Duodenal mucosa (tissue), 2 donors: ENCODE measurements at regions not wholly inside any gene's neighbourhood (a gene's known extent, or its start where the extent isn't known, plus 50 kb on each side); places are given as distances from the start of the nearest gene placed in this dataset.

ENCODE experiments used
- H3K27ac ChIP-seq: one replicate; pipeline ENCODE4 v1.7.0; 2013; ENCODE audit warnings: low read depth, low read length
- H3K27me3 ChIP-seq, 2 donors: one replicate each; pipeline ENCODE4 v1.7.0; 2013; ENCODE audit warnings: low read length in 2 of 2, control low read depth in 1 of 2; ENCODE audit not compliant: insufficient read depth in 2 of 2, control insufficient read depth in 1 of 2
- H3K36me3 ChIP-seq, 2 donors: one replicate each; pipeline ENCODE4 v1.7.0; 2013; ENCODE audit warnings: low read length in 2 of 2, control low read depth in 1 of 2; ENCODE audit not compliant: insufficient read depth in 2 of 2, control insufficient read depth in 1 of 2
- H3K4me1 ChIP-seq, 2 donors: one replicate each; pipeline ENCODE4 v1.7.0; 2013; ENCODE audit warnings: low read length in 2 of 2, control low read depth in 1 of 2; ENCODE audit not compliant: insufficient read depth in 2 of 2, control insufficient read depth in 1 of 2
- H3K4me3 ChIP-seq, 2 donors: one replicate each; pipeline ENCODE4 v1.7.0; 2013; ENCODE audit warnings: low read length in 2 of 2, low read depth in 1 of 2
- H3K9ac ChIP-seq, 2 donors: one replicate each; pipeline ENCODE4 v1.7.0; 2013; ENCODE audit warnings: low read length in 2 of 2, low read depth in 1 of 2
- H3K9me3 ChIP-seq, 2 donors: one replicate each; pipeline ENCODE4 v1.7.0; 2013; ENCODE audit warnings: low read length in 2 of 2, control low read depth in 1 of 2; ENCODE audit not compliant: control insufficient read depth in 1 of 2

- Histone ChIP-seq H3K9ac (no peak overlapping the region), H3K27me3 (no peaks in the 10 kb centered on the region), H3K9me3 (no peaks in the 10 kb centered on the region), H3K36me3 (no peaks in the 10 kb centered on the region), H3K4me3 (no peak overlapping the region), H3K4me1 (no peaks in the 10 kb centered on the region), H3K27ac (no peak overlapping the region)
Observed at GRCh38 chr7:24505968-24506367, 67.3 kb upstream of the PALS2 start.

GRCh38 chr7:24508316-24508715 lies 64.9 kb upstream of the PALS2 start:
- no peaks in the 10 kb centered on the region for H3K4me1 ChIP-seq

GRCh38 chr7:24510759-24511158 lies 62.5 kb upstream of the PALS2 start:
- no peaks in the 10 kb centered on the region for H3K36me3 ChIP-seq
- no peak overlapping the region for H3K9ac ChIP-seq

More at GRCh38 chr7:24508316-24508715, 64.9 kb upstream of the PALS2 start:
- Histone ChIP-seq H3K27me3 (no peaks in the 10 kb centered on the region), H3K9me3 (no peaks in the 10 kb centered on the region), H3K4me3 (no peak overlapping the region), H3K36me3 (no peaks in the 10 kb centered on the region), H3K9ac (no peak overlapping the region), H3K27ac (no peak overlapping the region)

GRCh38 chr7:24517166-24517565 lies 56.1 kb upstream of the PALS2 start:
- Histone ChIP-seq H3K27me3 (peaks cover 0 to 8% of the 10 kb centered on the region in 2 donors), H3K9me3 (no peaks in the 10 kb centered on the region), H3K27ac (no peak overlapping the region), H3K36me3 (no peaks in the 10 kb centered on the region), H3K9ac (no peak overlapping the region), H3K4me1 (no peaks in the 10 kb centered on the region), H3K4me3 (no peak overlapping the region)

More at GRCh38 chr7:24510759-24511158, 62.5 kb upstream of the PALS2 start:
- Histone ChIP-seq H3K9me3 (no peaks in the 10 kb centered on the region), H3K4me1 (no peaks in the 10 kb centered on the region), H3K27ac (no peak overlapping the region), H3K27me3 (no peaks in the 10 kb centered on the region), H3K4me3 (no peak overlapping the region)

- no peaks in the 10 kb centered on the region for H3K4me1 ChIP-seq
- H3K36me3 ChIP-seq, result no peaks in the 10 kb centered on the region
- H3K9me3 ChIP-seq, result no peaks in the 10 kb centered on the region
- H3K4me3 ChIP-seq, result no peak overlapping the region
- no peak overlapping the region for H3K27ac ChIP-seq
- peaks cover 0 to 13% of the 10 kb centered on the region in 2 donors for H3K27me3 ChIP-seq
- H3K9ac ChIP-seq, result no peak overlapping the region
Observed at GRCh38 chr7:24521917-24522623, 51.2 kb upstream of the PALS2 start.
